ENCODE measurements at regions not wholly inside any gene's neighbourhood (a gene's known extent, or its start where the extent isn't known, plus 50 kb on each side); places are given as distances from the start of the nearest gene placed in this dataset.

- no peak for TF ChIP-seq CTCF (IDR thresholded peaks at IDR 0.05)
- TF ChIP-seq POLR2A (IDR thresholded peaks at IDR 0.05), result no peak
Measured at GRCh38 chr19:32165141-32165540, 180.3 kb upstream of the ZNF507 start.
